ENCODE measurements at regions not wholly inside any gene's neighbourhood (a gene's known extent, or its start where the extent isn't known, plus 50 kb on each side); places are given as distances from the start of the nearest gene placed in this dataset.

GRCh38 chr10:91164520-91165065, 55.9 kb upstream of the PCGF5 start:
- peaks cover 14% of the 10 kb centered on the region for H3K4me1 ChIP-seq (ENCODE audit: control insufficient read depth, insufficient read depth, low read length, poor library complexity, severe bottlenecking)
- DNase-seq, result no peak

GRCh38 chr10:91167406-91167805, 53.1 kb upstream of the PCGF5 start:
- H3K9me3 ChIP-seq (ENCODE audit: control insufficient read depth, low read length), result no peaks in the 10 kb centered on the region
- peaks cover 8% of the 10 kb centered on the region for H3K4me1 ChIP-seq (ENCODE audit: control insufficient read depth, insufficient read depth, low read length, poor library complexity, severe bottlenecking)
- H3K27ac ChIP-seq (ENCODE audit: insufficient read depth, low read length, poor library complexity, severe bottlenecking), result no peak overlapping the region
- H3K36me3 ChIP-seq (ENCODE audit: control insufficient read depth, insufficient read depth, low read length), result no peaks in the 10 kb centered on the region
- H3K4me3 ChIP-seq (ENCODE audit: insufficient read depth, low read depth, low read length, poor library complexity, severe bottlenecking), result no peak overlapping the region
- no peak for DNase-seq
- no peaks in the 10 kb centered on the region for H3K27me3 ChIP-seq (replicated peaks; ENCODE audit: control insufficient read depth, insufficient read depth, low read length, poor library complexity, severe bottlenecking)

More at GRCh38 chr10:91164520-91165065, 55.9 kb upstream of the PCGF5 start:
- Histone ChIP-seq H3K27me3 (replicated peaks; ENCODE audit: control insufficient read depth, insufficient read depth, low read length, poor library complexity, severe bottlenecking) (no peaks in the 10 kb centered on the region), H3K36me3 (ENCODE audit: control insufficient read depth, insufficient read depth, low read length) (no peaks in the 10 kb centered on the region), H3K4me3 (ENCODE audit: insufficient read depth, low read depth, low read length, poor library complexity, severe bottlenecking) (peak overlapping the region; percentile 70), H3K27ac (ENCODE audit: insufficient read depth, low read length, poor library complexity, severe bottlenecking) (peak overlapping the region; percentile 91), H3K9me3 (ENCODE audit: control insufficient read depth, low read length) (no peaks in the 10 kb centered on the region)

GRCh38 chr10:91170418-91170817, 50.0 kb upstream of the PCGF5 start:
- Histone ChIP-seq H3K4me3 (ENCODE audit: insufficient read depth, low read depth, low read length, poor library complexity, severe bottlenecking) (no peak overlapping the region), H3K36me3 (ENCODE audit: control insufficient read depth, insufficient read depth, low read length) (no peaks in the 10 kb centered on the region), H3K27ac (ENCODE audit: insufficient read depth, low read length, poor library complexity, severe bottlenecking) (no peak overlapping the region), H3K27me3 (replicated peaks; ENCODE audit: control insufficient read depth, insufficient read depth, low read length, poor library complexity, severe bottlenecking) (no peaks in the 10 kb centered on the region), H3K4me1 (ENCODE audit: control insufficient read depth, insufficient read depth, low read length, poor library complexity, severe bottlenecking) (no peaks in the 10 kb centered on the region), H3K9me3 (ENCODE audit: control insufficient read depth, low read length) (no peaks in the 10 kb centered on the region)
- DNase-seq, result no peak
